ENCODE measurements at regions not wholly inside any gene's neighbourhood (a gene's known extent, or its start where the extent isn't known, plus 50 kb on each side); places are given as distances from the start of the nearest gene placed in this dataset.

DNA sequence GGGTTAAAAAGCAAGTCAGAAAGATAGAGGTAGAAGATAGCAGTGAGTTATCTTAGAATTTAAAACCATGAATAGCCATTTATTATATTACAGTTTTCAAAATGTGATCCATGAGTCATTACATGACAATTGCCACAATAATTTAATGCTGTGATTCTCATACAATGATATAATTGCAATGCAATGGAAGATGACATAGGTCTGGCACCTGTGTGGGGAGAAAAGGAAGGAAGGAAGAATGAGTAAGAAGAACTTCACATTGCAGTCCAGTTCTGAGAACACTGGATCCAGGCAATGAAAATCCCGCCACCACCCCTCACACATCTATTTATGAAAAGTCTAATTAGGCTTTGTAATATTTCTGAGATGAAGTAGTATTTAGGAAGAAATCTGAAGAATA, 738.1 kb upstream of the LINC00305 start:
- ATAC-seq (no peak), FAIRE-seq (no peak), DNase-seq (ENCODE audit: extremely low read depth in 1 of 4, low spot score in 3 of 4) (no peak)
- TF ChIP-seq, protein P1, sequence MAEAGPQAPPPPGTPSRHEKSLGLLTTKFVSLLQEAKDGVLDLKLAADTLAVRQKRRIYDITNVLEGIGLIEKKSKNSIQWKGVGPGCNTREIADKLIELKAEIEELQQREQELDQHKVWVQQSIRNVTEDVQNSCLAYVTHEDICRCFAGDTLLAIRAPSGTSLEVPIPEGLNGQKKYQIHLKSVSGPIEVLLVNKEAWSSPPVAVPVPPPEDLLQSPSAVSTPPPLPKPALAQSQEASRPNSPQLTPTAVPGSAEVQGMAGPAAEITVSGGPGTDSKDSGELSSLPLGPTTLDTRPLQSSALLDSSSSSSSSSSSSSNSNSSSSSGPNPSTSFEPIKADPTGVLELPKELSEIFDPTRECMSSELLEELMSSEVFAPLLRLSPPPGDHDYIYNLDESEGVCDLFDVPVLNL (CRISPR knock-in tag; IDR thresholded peaks at IDR 0.05; ENCODE audit: low read depth): no peak
- TF ChIP-seq BDP1 (IDR thresholded peaks at IDR 0.05; ENCODE audit: insufficient read depth, insufficient read length) (no peak), POLR2AphosphoS5 (IDR thresholded peaks at IDR 0.05; ENCODE audit: control insufficient read depth, insufficient read depth, low read depth, low read length) (no peak), ZBTB11 (CRISPR knock-in tag; IDR thresholded peaks at IDR 0.05) (no peak), FOSL1 (tag; conservative IDR thresholded peaks at IDR 0.05) (no peak), MLLT1 (IDR thresholded peaks at IDR 0.05) (no peak), ZBTB33 (CRISPR knock-in tag; IDR thresholded peaks at IDR 0.05) (no peak), ZSCAN32 (CRISPR knock-in tag; IDR thresholded peaks at IDR 0.05) (no peak)
- TF ChIP-seq, protein P2, sequence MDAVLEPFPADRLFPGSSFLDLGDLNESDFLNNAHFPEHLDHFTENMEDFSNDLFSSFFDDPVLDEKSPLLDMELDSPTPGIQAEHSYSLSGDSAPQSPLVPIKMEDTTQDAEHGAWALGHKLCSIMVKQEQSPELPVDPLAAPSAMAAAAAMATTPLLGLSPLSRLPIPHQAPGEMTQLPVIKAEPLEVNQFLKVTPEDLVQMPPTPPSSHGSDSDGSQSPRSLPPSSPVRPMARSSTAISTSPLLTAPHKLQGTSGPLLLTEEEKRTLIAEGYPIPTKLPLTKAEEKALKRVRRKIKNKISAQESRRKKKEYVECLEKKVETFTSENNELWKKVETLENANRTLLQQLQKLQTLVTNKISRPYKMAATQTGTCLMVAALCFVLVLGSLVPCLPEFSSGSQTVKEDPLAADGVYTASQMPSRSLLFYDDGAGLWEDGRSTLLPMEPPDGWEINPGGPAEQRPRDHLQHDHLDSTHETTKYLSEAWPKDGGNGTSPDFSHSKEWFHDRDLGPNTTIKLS (IDR thresholded peaks at IDR 0.05; ENCODE audit: borderline replicate concordance, low read depth): no peak
- Histone ChIP-seq H3K79me2 (ENCODE audit: control insufficient read depth, insufficient read depth, low read length) (no peaks in the 10 kb centered on the region), H3K4me2 (ENCODE audit: insufficient read depth, low read length) (no peak overlapping the region), H3K4me1 (replicated peaks in 1 of 2; ENCODE audit: control insufficient read depth in 2 of 2, insufficient read depth in 2 of 2, low read length in 2 of 2) (no peaks in the 10 kb centered on the region), H3K9me3 (replicated peaks; ENCODE audit: control insufficient read depth, insufficient read depth, low read depth, low read length) (no peaks in the 10 kb centered on the region), H3K4me3 (no peak overlapping the region), H3K9me1 (ENCODE audit: control insufficient read depth, insufficient read depth, low read length) (no peaks in the 10 kb centered on the region), H3K27me3 (ENCODE audit: control insufficient read depth in 2 of 2, insufficient read depth in 2 of 2, low read length in 2 of 2) (no peaks in the 10 kb centered on the region), H3K27ac (ENCODE audit: extremely low read depth, low read depth, low read length) (no peak overlapping the region), H3K36me3 (ENCODE audit: control insufficient read depth, insufficient read depth, low read length) (no peaks in the 10 kb centered on the region), H2AFZ (ENCODE audit: low read depth, low read length) (no peak overlapping the region), H4K20me1 (replicated peaks; ENCODE audit: control insufficient read depth, insufficient read depth, low read length) (no peaks in the 10 kb centered on the region), H3K9ac (ENCODE audit: insufficient read depth in 1 of 2, low read depth in 2 of 2, low read length in 2 of 2) (no peak overlapping the region)
- no TSS peak for BruUV-seq (replicated peaks)
- intact Hi-C loops (cut with micrococcal nuclease): no loop called here
- in situ Hi-C loops (cut with MboI): no loop called here
- CTCF ChIA-PET (ENCODE audit: low intra/inter-chr PET ratio): no interaction called here
- POLR2A ChIA-PET: no interaction called here
- 0% methylated on average over 1 of the region's 1 CpG for WGBS (ENCODE audit: insufficient coverage, low coverage, missing lambda C conversion rate)

Measured in K562 (cell line).